GM18508 (cell line): ENCODE measurements at regions not wholly inside any gene's neighbourhood (a gene's known extent, or its start where the extent isn't known, plus 50 kb on each side); places are given as distances from the start of the nearest gene placed in this dataset.

Experiments
- ATAC-seq: cut with Tn5 transposase; IDR thresholded peaks from one replicate; pipeline ENCODE4 v1.9.1; 2021; ENCODE audit warnings: moderate number of reproducible peaks; ENCODE audit not compliant: insufficient read depth, unreplicated experiment

- no peak for ATAC-seq
Observed at GRCh38 chr15:70453238-70453637, 310.1 kb downstream of the UACA start.

- ATAC-seq, result no peak
Observed at GRCh38 chr15:70451821-70452653, 311.3 kb downstream of the UACA start.

- ATAC-seq, result no peak
Observed at GRCh38 chr15:70450142-70450443, 313.3 kb downstream of the UACA start.

GRCh38 chr15:70449311-70450141 is 313.8 kb downstream of the UACA start:
- no peak for ATAC-seq

- no peak for ATAC-seq
Observed at GRCh38 chr15:70447928-70448698, 315.2 kb downstream of the UACA start.

- no peak for ATAC-seq
Observed at GRCh38 chr15:70447521-70447920, 315.8 kb downstream of the UACA start.

- ATAC-seq, result no peak
Observed at GRCh38 chr15:70447081-70447480, 316.3 kb downstream of the UACA start.

GRCh38 chr15:70443486-70444273 is 319.7 kb downstream of the UACA start:
- ATAC-seq, result no peak

- no peak for ATAC-seq
Observed at GRCh38 chr15:70442616-70443321, 320.6 kb downstream of the UACA start.

- no peak for ATAC-seq
Observed at GRCh38 chr15:70442211-70442610, 321.1 kb downstream of the UACA start.

- ATAC-seq, result no peak
Observed at GRCh38 chr15:70440416-70441138, 322.8 kb downstream of the UACA start.

- no peak for ATAC-seq
Observed at GRCh38 chr15:70439880-70440279, 323.5 kb downstream of the UACA start.

GRCh38 chr15:70439304-70439877 is 324.0 kb downstream of the UACA start:
- no peak for ATAC-seq

- ATAC-seq, result no peak
Observed at GRCh38 chr15:70438776-70439175, 324.6 kb downstream of the UACA start.

- no peak for ATAC-seq
Observed at GRCh38 chr15:70437882-70438451, 325.4 kb downstream of the UACA start.

GRCh38 chr15:70437089-70437488 is 326.3 kb downstream of the UACA start:
- no peak for ATAC-seq

GRCh38 chr15:70436428-70436827 is 326.9 kb downstream of the UACA start:
- ATAC-seq, result no peak

- ATAC-seq, result no peak
Observed at GRCh38 chr15:70435872-70436271, 327.5 kb downstream of the UACA start.
